H9 (cell line): ENCODE measurements at regions not wholly inside any gene's neighbourhood (a gene's known extent, or its start where the extent isn't known, plus 50 kb on each side); places are given as distances from the start of the nearest gene placed in this dataset.

Experiments used
- DNase-seq: peaks from one replicate; pipeline ENCODE4 v3.0.0-alpha.2; 2017
- H2AFZ ChIP-seq: one replicate; pipeline ENCODE4 v1.6.1; 2013; ENCODE audit warnings: mild to moderate bottlenecking, low read length, control low read depth, moderate library complexity
- H2AK5ac ChIP-seq: 2 replicates; pipeline ENCODE4 v1.6.1; 2013; ENCODE audit warnings: low read length, control low read depth, mixed read lengths; ENCODE audit not compliant: insufficient read length
- H2BK120ac ChIP-seq: one replicate; pipeline ENCODE4 v1.6.1; 2013; ENCODE audit warnings: low read depth, mild to moderate bottlenecking, low read length, control low read depth, inconsistent platforms; ENCODE audit not compliant: poor library complexity, severe bottlenecking
- H2BK12ac ChIP-seq: 2 replicates; pipeline ENCODE4 v1.6.1; 2013; ENCODE audit warnings: low read length, control low read depth, mixed read lengths, low read depth; ENCODE audit not compliant: insufficient read length
- H2BK15ac ChIP-seq: 2 replicates; pipeline ENCODE4 v1.6.1; 2013; ENCODE audit warnings: low read depth, low read length, control low read depth
- H2BK20ac ChIP-seq: one replicate; pipeline ENCODE4 v1.6.1; 2013; ENCODE audit warnings: low read depth, mild to moderate bottlenecking, low read length, control low read depth, inconsistent platforms; ENCODE audit not compliant: poor library complexity, severe bottlenecking
- H2BK5ac ChIP-seq: 2 replicates; pipeline ENCODE4 v1.6.1; 2013; ENCODE audit warnings: low read length, control low read depth, mixed read lengths; ENCODE audit not compliant: insufficient read length
- H3K14ac ChIP-seq: 2 replicates; pipeline ENCODE4 v1.6.1; 2013; ENCODE audit warnings: low read length, control low read depth; ENCODE audit not compliant: insufficient read depth
- H3K18ac ChIP-seq: 2 replicates; pipeline ENCODE4 v1.6.1; 2013; ENCODE audit warnings: low read depth, mild to moderate bottlenecking, mixed read lengths, low read length, control low read depth; ENCODE audit not compliant: insufficient read length
- H3K23ac ChIP-seq: 2 replicates; pipeline ENCODE4 v1.6.1; 2013; ENCODE audit warnings: low read length, control low read depth, mixed read lengths, low read depth; ENCODE audit not compliant: insufficient read length
- H3K23me2 ChIP-seq: 2 replicates; pipeline ENCODE4 v1.6.1; 2013; ENCODE audit warnings: low read depth, mild to moderate bottlenecking, mixed read lengths, low read length, control low read depth; ENCODE audit not compliant: insufficient read length, poor library complexity, severe bottlenecking
- H3K27ac ChIP-seq: 2 replicates; pipeline ENCODE4 v1.5.1; 2013; ENCODE audit warnings: low read length, control low read depth, mixed read lengths, low read depth; ENCODE audit not compliant: insufficient read length
- H3K27me3 ChIP-seq: 2 replicates; pipeline ENCODE4 v1.6.1; 2013; ENCODE audit warnings: low read length, control low read depth, inconsistent platforms; ENCODE audit not compliant: insufficient read depth
- H3K4ac ChIP-seq: 2 replicates; pipeline ENCODE4 v1.6.1; 2013; ENCODE audit warnings: low read depth, mild to moderate bottlenecking, control low read depth, inconsistent platforms, low read length, moderate library complexity
- H3K4me1 ChIP-seq: 2 replicates; pipeline ENCODE4 v1.6.1; 2013; ENCODE audit warnings: low read length, control low read depth, inconsistent platforms; ENCODE audit not compliant: insufficient read depth
- H3K4me2 ChIP-seq: 2 replicates; pipeline ENCODE4 v1.6.1; 2013; ENCODE audit warnings: low read length, control low read depth, mixed read lengths; ENCODE audit not compliant: insufficient read length, insufficient read depth
- H3K56ac ChIP-seq: 2 replicates; pipeline ENCODE4 v1.6.1; 2013; ENCODE audit warnings: low read depth, mild to moderate bottlenecking, mixed read lengths, low read length, control low read depth; ENCODE audit not compliant: insufficient read length
- H3K79me1 ChIP-seq: 2 replicates; pipeline ENCODE4 v1.6.1; 2013; ENCODE audit warnings: low read depth, mild to moderate bottlenecking, moderate library complexity, low read length, control low read depth, inconsistent platforms; ENCODE audit not compliant: insufficient read depth, poor library complexity, severe bottlenecking
- H3K79me2 ChIP-seq: 2 replicates; pipeline ENCODE4 v1.6.1; 2013; ENCODE audit warnings: low read length, control low read depth, inconsistent platforms; ENCODE audit not compliant: insufficient read depth
- H3K9ac ChIP-seq: 2 replicates; pipeline ENCODE4 v1.6.1; 2013; ENCODE audit warnings: low read length, control low read depth, mixed read lengths; ENCODE audit not compliant: insufficient read length; ENCODE audit errors: extremely low read depth
- H3K9me3 ChIP-seq: one replicate; pipeline ENCODE4 v1.6.1; 2013; ENCODE audit warnings: low read depth, low read length, inconsistent platforms; ENCODE audit not compliant: control insufficient read depth
- H3T11ph ChIP-seq: one replicate; pipeline ENCODE4 v1.6.1; 2013; ENCODE audit warnings: mild to moderate bottlenecking, low read length, control low read depth, inconsistent platforms
- H4K20me1 ChIP-seq: one replicate; pipeline ENCODE4 v1.6.1; 2013; ENCODE audit not compliant: control insufficient read depth, insufficient read length, insufficient read depth
- H4K5ac ChIP-seq: 2 replicates; pipeline ENCODE4 v1.6.1; 2013; ENCODE audit warnings: low read depth, mild to moderate bottlenecking, mixed read lengths, low read length, control low read depth; ENCODE audit not compliant: insufficient read length
- H4K8ac ChIP-seq: replicated peaks from 2 replicates; pipeline ENCODE4 v1.6.1; 2013; ENCODE audit warnings: low read length, control low read depth, mixed read lengths, low read depth; ENCODE audit not compliant: insufficient read length
- H4K91ac ChIP-seq: 2 replicates; pipeline ENCODE4 v1.6.1; 2013; ENCODE audit warnings: low read depth, mild to moderate bottlenecking, moderate library complexity, mixed read lengths, low read length, control low read depth; ENCODE audit not compliant: insufficient read length
- H3K27ac Mint-ChIP-seq, 3 experiments: 2 replicates in 2 of 3; 3 replicates in 1 of 3; pipeline ENCODE4 v1.8.0; 2020 to 2021; ENCODE audit warnings: mixed read lengths in 3 of 3, mild to moderate bottlenecking in 1 of 3, moderate library complexity in 1 of 3
- H3K27me3 Mint-ChIP-seq: 2 replicates; pipeline ENCODE4 v1.8.0; 2021; ENCODE audit warnings: low read depth, mild to moderate bottlenecking, moderate library complexity, mixed read lengths
- H3K36me3 Mint-ChIP-seq, 3 experiments: 2 replicates in 2 of 3; 3 replicates in 1 of 3; pipeline ENCODE4 v1.8.0; 2020 to 2021; ENCODE audit warnings: low read depth in 3 of 3, mixed read lengths in 3 of 3; ENCODE audit not compliant: insufficient read depth in 1 of 3
- H3K4me1 Mint-ChIP-seq, 2 experiments: 2 replicates each; pipeline ENCODE4 v1.8.0; 2020; ENCODE audit warnings: mixed read lengths in 2 of 2
- H3K4me3 Mint-ChIP-seq, 2 experiments: 2 replicates in 1 of 2; 3 replicates in 1 of 2; pipeline ENCODE4 v1.8.0; 2020 to 2021; ENCODE audit warnings: mild to moderate bottlenecking in 2 of 2, mixed read lengths in 2 of 2, moderate library complexity in 1 of 2
- H3K9me3 Mint-ChIP-seq, 2 experiments: 2 replicates in 1 of 2; 3 replicates in 1 of 2; pipeline ENCODE4 v1.8.0; 2020; ENCODE audit warnings: mild to moderate bottlenecking in 2 of 2, mixed read lengths in 2 of 2, moderate library complexity in 1 of 2
- CTCF ChIP-seq: fragments of 200-600 bp; sonication (generic); conservative IDR thresholded peaks from 3 replicates; pipeline ENCODE4 v1.8.0; 2021; ENCODE audit warnings: antibody characterized with exemption, mild to moderate bottlenecking
- WGBS: extraction: QIAGEN DNeasy Blood & Tissue Kit; methylation state at CpG from one replicate; pipeline ENCODE4 v1.1.7; 2013; ENCODE audit warnings: missing lambda C conversion rate, low lambda C conversion rate, mixed read lengths; ENCODE audit not compliant: insufficient read length; ENCODE audit errors: extremely low coverage; 5-methylcytosine and 5-hydroxymethylcytosine counted together

DNA sequence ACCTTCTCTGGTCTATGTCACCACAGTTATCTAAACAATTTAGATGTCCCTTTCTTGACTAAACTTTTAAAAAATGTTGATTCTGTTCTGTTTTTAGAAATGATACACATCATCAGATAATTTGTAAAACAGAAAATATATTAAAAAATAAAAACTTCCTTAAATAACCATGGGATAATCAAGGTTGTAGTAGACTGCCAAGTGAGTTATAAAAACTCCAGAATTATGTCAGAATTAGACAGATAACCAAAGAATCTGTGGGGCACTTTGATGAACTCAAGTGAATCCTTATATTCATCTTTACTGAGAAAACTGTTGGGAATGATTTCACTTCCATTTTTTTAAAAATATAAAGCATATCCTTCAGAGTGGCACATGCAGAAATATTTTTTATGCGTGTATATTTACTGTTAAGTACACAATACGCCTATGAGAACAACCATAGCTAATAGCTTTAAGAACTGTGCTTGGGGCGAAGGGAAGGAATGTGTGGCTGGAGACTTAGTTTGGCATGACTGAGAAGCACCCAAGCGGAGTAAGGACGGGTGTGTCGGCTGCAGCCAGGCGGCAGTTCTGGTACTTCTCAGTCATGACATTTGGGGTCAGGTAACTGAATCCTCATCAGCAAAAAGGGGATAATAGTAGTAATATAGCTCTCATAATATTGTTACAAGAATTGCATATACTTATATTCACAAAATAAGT is 604.7 kb upstream of the CITED2 start:
- no peak for TF ChIP-seq CTCF
- Histone ChIP-seq H2BK12ac (no peak overlapping the region), H3T11ph (no peak overlapping the region), H3K4ac (no peak overlapping the region), H3K27me3 (no peaks in the 10 kb centered on the region), H4K20me1 (no peaks in the 10 kb centered on the region), H3K23me2 (no peaks in the 10 kb centered on the region), H2AK5ac (no peak overlapping the region), H2AFZ (no peak overlapping the region), H2BK15ac (no peak overlapping the region), H3K9me3 (no peaks in the 10 kb centered on the region), H3K23ac (no peak overlapping the region), H3K18ac (no peak overlapping the region), H2BK120ac (no peak overlapping the region), H4K5ac (no peak overlapping the region), H3K79me2 (no peaks in the 10 kb centered on the region), H3K27ac (no peak overlapping the region), H4K91ac (no peak overlapping the region), H4K8ac (no peak overlapping the region), H3K4me1 (peaks cover 6% of the 10 kb centered on the region; the same call in 1 of the 2 replicates), H3K9ac (no peak overlapping the region), H2BK20ac (no peak overlapping the region), H2BK5ac (no peak overlapping the region), H3K56ac (no peak overlapping the region), H3K4me2 (no peak overlapping the region), H3K79me1 (no peaks in the 10 kb centered on the region), H3K14ac (no peak overlapping the region)
- Mint-ChIP-seq H3K9me3 (no peaks in the 10 kb centered on the region), H3K4me1 (peaks cover 31 to 34% of the 10 kb centered on the region in 2 experiments), H3K36me3 (no peaks in the 10 kb centered on the region; a peak in 1 of 7 replicates), H3K4me3 (no peak overlapping the region), H3K27ac (no peak overlapping the region), H3K27me3 (no peaks in the 10 kb centered on the region)
- DNase-seq, result no peak
- WGBS, result no CpG with 5 or more reads among the region's 7 CpGs
